Activated CD8-positive, alpha-beta memory T cell treated with anti-CD3 and anti-CD28 coated beads for 1 hour (primary cell): ENCODE measurements at regions not wholly inside any gene's neighbourhood (a gene's known extent, or its start where the extent isn't known, plus 50 kb on each side); places are given as distances from the start of the nearest gene placed in this dataset.

Source experiments
- DNase-seq, 2 donors: peaks; one replicate each; pipeline ENCODE4 v3.0.0-alpha.2; 2020; ENCODE audit warnings: low read depth in 1 of 2; ENCODE audit errors: extremely low read depth in 1 of 2

GRCh38 chr1:4305526-4306301 is 348.7 kb upstream of the AJAP1 start:
- no peak for DNase-seq

- DNase-seq: no peak
Observed at GRCh38 chr1:4306559-4307467, 347.6 kb upstream of the AJAP1 start.

DNA sequence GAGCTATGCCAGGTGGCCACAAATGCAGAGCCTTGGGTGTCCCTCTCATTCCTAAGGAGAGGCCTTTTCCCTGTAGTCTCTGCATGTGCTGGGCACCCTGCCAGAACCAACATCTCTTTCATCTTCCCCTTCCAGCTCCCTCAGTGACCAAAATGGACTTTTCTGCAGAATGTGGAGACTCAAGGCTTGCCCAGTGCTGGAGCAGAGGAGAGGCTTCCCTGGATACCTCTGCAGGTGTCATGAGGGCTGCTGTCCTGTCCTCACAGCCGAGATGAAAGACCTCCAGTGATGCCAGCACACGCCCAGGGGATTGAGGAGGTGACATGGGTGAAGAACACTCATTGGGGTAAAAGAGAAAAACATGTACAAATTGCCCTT is 347.0 kb upstream of the AJAP1 start:
- DNase-seq: no peak

DNA sequence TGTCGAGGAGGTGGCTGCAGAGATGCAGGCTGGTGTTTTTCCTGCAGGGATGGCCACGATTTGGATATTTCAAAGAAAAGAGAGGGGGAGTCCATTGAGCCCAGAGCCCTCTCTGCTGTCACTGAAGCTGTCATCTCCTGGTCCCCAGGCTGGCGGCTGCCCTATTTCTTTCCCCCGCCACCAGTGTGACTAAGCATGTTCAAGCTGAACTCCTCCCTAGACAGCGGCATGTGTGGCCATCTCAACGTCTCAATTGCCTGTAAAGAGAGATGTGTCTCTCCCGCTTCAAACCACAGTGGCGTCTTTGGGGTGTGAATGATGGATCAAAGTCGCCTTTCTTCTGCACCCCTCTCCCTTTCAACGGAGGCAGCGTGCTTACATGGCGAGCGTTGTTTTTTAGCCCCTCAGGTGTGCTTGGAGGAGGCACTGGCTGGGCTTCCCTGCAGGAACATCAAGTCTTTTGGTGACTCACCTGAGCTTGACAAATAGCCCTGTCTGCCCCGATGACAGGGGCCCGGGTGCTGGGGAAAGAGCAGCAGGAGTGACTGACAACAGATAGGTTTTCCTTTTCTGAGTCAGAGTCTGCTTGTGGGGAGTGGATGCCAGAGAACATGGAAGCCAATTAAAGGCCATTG is 346.4 kb upstream of the AJAP1 start:
- no peak for DNase-seq

- no peak for DNase-seq
Observed at GRCh38 chr1:4308806-4309205, 345.6 kb upstream of the AJAP1 start.

DNA sequence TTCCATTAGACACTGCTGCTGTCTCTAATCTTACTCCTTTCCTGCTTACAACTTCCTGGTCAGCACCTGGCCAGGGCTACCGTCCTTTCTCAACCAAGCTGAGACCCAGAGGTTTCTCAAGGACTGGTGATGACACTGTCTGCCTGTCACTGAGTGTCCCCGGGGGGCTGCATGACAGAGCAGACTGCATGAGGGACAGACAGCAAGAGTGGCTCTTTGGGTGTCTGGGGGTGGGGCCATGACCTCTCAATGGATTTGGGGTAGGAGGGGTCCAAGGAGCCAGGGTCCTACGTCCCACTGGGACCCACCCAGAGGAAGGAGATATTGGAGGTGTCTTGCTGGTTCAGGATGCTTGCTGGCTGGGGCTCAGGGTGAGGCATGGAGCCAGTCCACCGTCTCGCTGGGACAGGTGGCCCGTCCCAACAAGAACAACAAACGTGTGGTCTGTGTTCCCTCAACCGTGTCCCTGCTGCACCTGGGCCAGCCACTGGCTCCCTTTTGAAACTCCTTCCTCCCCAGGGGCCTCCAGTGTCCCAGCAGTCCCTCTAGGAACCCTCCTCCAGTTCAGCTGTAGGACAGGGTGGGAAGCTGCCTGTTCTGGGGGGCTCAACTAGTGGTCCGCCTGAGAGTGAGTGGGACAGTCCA is 344.6 kb upstream of the AJAP1 start:
- DNase-seq: no peak

GRCh38 chr1:4310396-4310923 is 343.9 kb upstream of the AJAP1 start:
- DNase-seq: no peak

GRCh38 chr1:4312024-4312423 is 342.4 kb upstream of the AJAP1 start:
- no peak for DNase-seq

GRCh38 chr1:4315202-4315601 is 339.2 kb upstream of the AJAP1 start:
- no peak for DNase-seq

GRCh38 chr1:4317207-4317606 is 337.2 kb upstream of the AJAP1 start:
- no peak for DNase-seq

GRCh38 chr1:4318720-4319119 is 335.7 kb upstream of the AJAP1 start:
- no peak for DNase-seq

DNA sequence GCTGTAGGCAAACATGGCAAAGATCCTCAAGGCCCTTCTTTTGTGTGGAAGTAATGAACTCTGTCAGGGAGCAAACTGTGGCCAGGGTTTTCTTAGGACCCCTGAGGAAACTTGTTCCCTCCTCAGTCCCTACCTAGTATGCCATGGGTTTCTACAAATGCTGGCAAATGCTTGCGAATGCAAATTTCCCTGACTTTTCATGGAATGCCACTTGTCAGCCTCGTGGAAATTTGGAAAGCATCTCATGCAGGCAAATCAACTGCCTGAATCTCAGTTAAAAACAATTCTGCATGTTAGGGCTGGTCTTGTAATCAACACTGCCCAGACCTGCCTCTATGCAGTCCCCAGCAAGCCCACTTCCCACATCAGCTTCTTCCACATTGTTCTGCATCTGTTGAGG is 334.9 kb upstream of the AJAP1 start:
- no peak for DNase-seq

- DNase-seq: no peak
Observed at GRCh38 chr1:4322881-4323280, 331.5 kb upstream of the AJAP1 start.

DNA sequence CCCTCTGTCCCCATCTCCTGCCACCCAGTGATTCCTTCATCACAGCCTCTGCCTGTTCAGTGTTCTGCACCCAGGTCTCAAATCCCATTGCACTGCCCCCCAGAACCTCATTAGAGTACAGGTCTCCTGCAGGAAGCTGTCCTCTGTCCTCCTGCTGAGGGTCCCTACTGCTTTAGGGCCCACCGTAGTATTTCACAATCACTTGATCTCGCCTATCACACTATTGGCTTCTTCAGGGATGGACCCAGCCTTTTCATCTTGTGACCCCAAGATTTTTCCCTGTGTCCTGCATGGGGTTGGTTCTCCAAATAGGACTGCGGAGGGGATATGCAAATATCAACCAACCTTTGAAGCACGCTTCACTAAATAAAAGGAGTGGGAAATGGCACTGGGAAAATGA is 331.1 kb upstream of the AJAP1 start:
- DNase-seq: no peak

- no peak for DNase-seq
Observed at GRCh38 chr1:4324525-4324924, 329.9 kb upstream of the AJAP1 start.

DNA sequence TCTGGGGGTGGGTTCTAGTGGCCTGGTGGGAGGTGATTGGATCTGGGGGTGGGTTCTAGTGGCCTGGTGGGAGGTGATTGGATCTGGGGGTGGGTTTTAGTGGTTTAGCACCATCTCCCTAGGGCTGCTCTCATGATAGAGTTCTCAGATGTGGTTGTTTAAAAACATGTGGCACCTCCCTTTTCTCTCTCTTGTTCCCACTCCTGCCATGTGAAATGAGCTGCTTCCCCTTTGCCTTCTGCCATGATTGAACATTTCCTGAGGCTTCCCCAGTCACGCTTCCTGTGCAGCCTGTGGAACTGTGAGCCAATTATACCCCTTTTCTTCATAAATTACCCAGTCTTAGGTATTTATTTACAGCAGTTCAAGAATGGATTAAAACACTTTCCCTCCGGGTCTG is 327.3 kb upstream of the AJAP1 start:
- no peak for DNase-seq

- no peak for DNase-seq
Observed at GRCh38 chr1:4328402-4329071, 325.9 kb upstream of the AJAP1 start.

DNA sequence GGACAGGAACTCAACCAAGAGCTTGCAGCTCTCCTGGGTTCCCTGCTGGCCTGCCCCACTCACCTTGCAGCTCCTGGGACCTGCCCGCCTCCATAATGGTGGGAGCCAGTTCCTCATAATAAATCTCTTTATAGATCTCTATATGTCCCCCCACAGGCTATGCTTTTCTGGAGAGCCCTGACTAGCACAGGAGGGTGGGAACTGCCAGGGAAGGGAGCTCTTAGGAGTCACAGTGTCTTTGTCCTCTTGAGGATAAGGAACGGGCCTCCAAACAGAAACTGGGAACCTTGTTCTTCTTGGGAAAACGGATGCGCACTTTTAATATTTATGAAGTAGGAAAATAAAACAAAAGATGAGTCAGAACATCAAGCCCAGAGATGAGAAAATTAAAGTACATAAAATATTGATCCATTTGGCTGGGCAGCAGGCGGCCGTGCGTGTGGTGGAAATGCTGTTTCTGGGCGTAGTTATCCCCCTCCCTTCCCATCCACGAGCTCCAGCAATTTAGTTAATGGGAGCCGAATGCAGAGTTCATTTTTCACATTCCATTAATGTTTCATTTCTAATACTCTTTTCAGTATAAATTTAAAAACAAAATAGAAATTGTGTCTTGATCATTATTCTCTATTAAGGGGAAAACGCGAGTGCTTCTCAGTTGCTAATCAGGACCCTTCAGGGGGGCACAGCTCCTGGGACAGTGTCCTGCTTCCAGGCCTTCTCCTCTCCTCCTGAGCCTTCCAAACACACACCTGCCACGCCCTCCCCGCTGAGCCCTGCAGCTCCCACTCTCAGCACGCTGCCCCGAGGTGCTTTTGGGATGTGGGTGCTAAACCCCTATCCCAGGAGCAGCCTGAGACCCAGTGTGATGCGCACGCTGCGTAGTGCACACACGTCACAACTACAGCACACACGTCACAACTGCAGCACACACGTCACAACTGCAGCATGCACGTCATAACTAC is 323.3 kb upstream of the AJAP1 start:
- DNase-seq: no peak

- DNase-seq: no peak
Observed at GRCh38 chr1:4331767-4332163, 322.6 kb upstream of the AJAP1 start.
